Lung (tissue), 11 donors: ENCODE measurements at regions not wholly inside any gene's neighbourhood (a gene's known extent, or its start where the extent isn't known, plus 50 kb on each side); places are given as distances from the start of the nearest gene placed in this dataset.
A peak's percentile ranks its signal among the peaks of the same experiment; 100 is the strongest.

Experiments used
- ATAC-seq: fragments of 200-7000 bp; cut with Tn5 transposase; one replicate; pipeline ENCODE4 v1.9.1; 2020; ENCODE audit warnings: moderate number of reproducible peaks; ENCODE audit not compliant: insufficient read depth, low FRiP score
- DNase-seq, 3 donors: peaks; one replicate each; pipeline ENCODE4 v3.0.0-alpha.2; 2013 to 2017
- H3K27ac ChIP-seq, 2 donors: one replicate each; pipeline ENCODE4 v1.5.1; 2013; ENCODE audit warnings: mild to moderate bottlenecking in 2 of 2, moderate library complexity in 2 of 2, control low read depth in 1 of 2, inconsistent platforms in 1 of 2, low read depth in 1 of 2, low read length in 1 of 2
- H3K27me3 ChIP-seq, 3 donors: one replicate each; pipeline ENCODE4 v1.5.1; 2013; ENCODE audit warnings: low read length in 2 of 3; ENCODE audit not compliant: control insufficient read depth in 3 of 3, insufficient read depth in 3 of 3
- H3K36me3 ChIP-seq, 4 donors: one replicate each; pipeline ENCODE4 v1.5.1; 2013; ENCODE audit warnings: low read length in 4 of 4, mild to moderate bottlenecking in 1 of 4, moderate library complexity in 1 of 4; ENCODE audit not compliant: control insufficient read depth in 4 of 4, insufficient read depth in 4 of 4
- H3K4me1 ChIP-seq, 5 donors: one replicate each; pipeline ENCODE4 v1.5.1; 2013; ENCODE audit warnings: low read length in 5 of 5, mild to moderate bottlenecking in 2 of 5, moderate library complexity in 1 of 5; ENCODE audit not compliant: control insufficient read depth in 5 of 5, insufficient read depth in 5 of 5
- H3K4me3 ChIP-seq: one replicate; pipeline ENCODE4 v1.5.1; 2013; ENCODE audit warnings: mild to moderate bottlenecking, control low read depth, moderate library complexity
- H3K9ac ChIP-seq, 2 donors: one replicate each; pipeline ENCODE4 v1.5.1; 2013; ENCODE audit warnings: low read length in 2 of 2, control low read depth in 1 of 2; ENCODE audit not compliant: insufficient read depth in 1 of 2
- H3K9me3 ChIP-seq, 4 donors: one replicate each; pipeline ENCODE4 v1.5.1; 2013; ENCODE audit warnings: low read length in 3 of 4, mild to moderate bottlenecking in 1 of 4, moderate library complexity in 1 of 4; ENCODE audit not compliant: control insufficient read depth in 4 of 4, insufficient read depth in 3 of 4
- WGBS, 2 donors: extraction: QIAGEN DNeasy Blood & Tissue Kit; methylation state at CpG; one replicate each; pipeline ENCODE4 v1.1.7; 2013; 5-methylcytosine and 5-hydroxymethylcytosine counted together
- TF ChIP-seq, protein P1 (sequence below): IDR thresholded peaks from 2 replicates; pipeline ENCODE4 v1.5.1; 2012; ENCODE audit warnings: mild to moderate bottlenecking; ENCODE audit errors: control extremely low read depth, extremely low read depth
- donor health status: control.
- donor health status: control.
- donor health status: Bipolar disorder and iron deficiency.
- donor health status: healthy.
- donor health status: DM: yes; HTN: yes; CAD: no.

DNA sequence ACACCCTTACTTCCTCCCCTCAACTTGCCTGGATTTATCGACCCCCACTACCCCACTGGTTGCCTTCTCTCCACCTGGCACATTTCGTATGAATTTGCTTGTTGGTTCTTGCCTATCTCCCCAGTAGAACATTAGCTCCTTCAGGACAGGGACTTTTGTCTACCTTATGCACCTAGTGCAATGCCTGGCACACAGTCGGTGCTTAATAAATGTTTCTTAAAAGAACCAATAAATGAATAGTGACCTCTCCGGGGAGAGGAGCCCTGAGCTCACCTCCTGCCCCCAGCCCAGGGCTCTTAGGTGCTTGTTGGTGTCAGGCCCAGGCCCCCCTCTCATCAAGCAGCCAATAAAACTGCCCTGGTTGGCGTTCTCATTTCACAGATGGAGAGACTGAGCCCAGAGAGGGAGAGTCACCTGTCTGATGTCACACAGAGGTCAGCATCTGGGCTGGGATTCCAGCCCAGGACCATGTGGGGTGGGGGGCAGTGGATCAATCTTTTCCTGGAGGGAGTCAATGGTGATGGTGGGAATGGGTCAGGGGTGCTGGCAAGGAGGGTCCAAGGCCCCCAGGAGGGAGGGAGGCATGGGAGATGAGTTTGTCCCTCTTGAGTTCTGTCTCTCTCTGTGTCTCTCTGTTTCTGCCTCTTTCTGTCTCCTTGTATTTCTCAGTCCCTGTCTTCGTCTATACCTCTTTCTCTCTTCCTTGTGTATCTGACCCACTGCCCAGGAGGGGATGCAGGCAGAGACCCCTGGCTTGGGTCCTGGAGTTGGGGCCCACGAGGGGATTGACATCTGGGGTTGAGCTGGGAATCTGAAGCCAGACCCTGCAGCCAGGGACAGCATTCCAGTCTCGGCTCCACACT lies 89.6 kb downstream of the CEBPB start:
- H3K27ac ChIP-seq, result no peak overlapping the region
- no peaks in the 10 kb centered on the region for H3K9me3 ChIP-seq
- no peak overlapping the region for H3K9ac ChIP-seq
- H3K4me3 ChIP-seq, result no peak overlapping the region
- H3K27me3 ChIP-seq, result no peaks in the 10 kb centered on the region
- DNase-seq (no peak), ATAC-seq (no peak)
- TF ChIP-seq, protein P1, sequence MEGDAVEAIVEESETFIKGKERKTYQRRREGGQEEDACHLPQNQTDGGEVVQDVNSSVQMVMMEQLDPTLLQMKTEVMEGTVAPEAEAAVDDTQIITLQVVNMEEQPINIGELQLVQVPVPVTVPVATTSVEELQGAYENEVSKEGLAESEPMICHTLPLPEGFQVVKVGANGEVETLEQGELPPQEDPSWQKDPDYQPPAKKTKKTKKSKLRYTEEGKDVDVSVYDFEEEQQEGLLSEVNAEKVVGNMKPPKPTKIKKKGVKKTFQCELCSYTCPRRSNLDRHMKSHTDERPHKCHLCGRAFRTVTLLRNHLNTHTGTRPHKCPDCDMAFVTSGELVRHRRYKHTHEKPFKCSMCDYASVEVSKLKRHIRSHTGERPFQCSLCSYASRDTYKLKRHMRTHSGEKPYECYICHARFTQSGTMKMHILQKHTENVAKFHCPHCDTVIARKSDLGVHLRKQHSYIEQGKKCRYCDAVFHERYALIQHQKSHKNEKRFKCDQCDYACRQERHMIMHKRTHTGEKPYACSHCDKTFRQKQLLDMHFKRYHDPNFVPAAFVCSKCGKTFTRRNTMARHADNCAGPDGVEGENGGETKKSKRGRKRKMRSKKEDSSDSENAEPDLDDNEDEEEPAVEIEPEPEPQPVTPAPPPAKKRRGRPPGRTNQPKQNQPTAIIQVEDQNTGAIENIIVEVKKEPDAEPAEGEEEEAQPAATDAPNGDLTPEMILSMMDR, result no peak
- H3K36me3 ChIP-seq, result no peaks in the 10 kb centered on the region
- WGBS, 2 donors, result 85 to 87% methylated on average over 8 of the region's 8 CpGs
- peaks cover 0 to 18% (median 11%) of the 10 kb centered on the region in 5 donors for H3K4me1 ChIP-seq

DNA sequence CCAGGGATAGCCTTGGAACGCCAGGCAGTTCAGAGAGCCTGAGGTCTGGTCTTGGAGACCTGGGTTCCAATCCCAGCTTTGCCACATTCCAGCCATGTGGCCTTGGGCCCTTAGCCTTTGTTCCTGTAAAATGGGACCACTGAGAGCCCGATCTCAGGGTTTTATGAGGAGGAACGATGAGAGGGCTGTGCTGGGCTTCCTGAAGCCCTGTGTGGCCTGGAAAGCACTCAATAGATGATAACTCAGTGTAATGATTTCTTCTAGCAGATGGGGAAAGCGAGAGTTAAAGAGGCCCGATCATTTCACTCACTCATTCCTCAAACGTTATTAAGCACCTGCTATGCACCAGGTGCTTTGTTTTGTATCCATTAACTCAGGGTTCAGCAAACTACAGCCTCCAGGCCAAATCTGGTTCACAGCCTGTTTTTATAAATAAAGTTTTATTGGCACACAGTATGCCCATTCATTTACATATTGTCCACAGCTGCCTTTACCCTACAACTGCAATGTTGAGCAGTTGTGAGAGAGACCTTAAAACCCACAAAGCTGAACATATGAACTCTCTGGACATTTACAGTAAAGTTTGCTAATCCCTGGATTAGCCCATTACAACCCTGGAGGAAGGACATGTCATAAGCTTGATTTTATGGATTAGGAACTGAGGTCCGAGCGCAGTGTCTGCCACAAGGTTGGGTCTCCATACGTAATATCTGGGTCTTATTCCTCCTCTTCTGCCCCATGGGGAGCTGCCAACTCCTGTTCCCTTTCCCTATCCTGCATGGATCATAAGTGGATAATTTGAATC lies 90.4 kb downstream of the CEBPB start:
- ATAC-seq, result no peak
- TF ChIP-seq, protein P1, result no peak
- H3K4me1 ChIP-seq, result peaks cover 0 to 22% (median 17%) of the 10 kb centered on the region in 5 donors
- H3K9ac ChIP-seq, result no peak overlapping the region
- WGBS, 2 donors, result 90% methylated on average over 9 of the region's 9 CpGs
- H3K9me3 ChIP-seq, result no peaks in the 10 kb centered on the region
- H3K4me3 ChIP-seq, result no peak overlapping the region
- no peaks in the 10 kb centered on the region for H3K27me3 ChIP-seq
- no peaks in the 10 kb centered on the region for H3K36me3 ChIP-seq
- H3K27ac ChIP-seq, result no peak overlapping the region
- no peak for DNase-seq

DNA sequence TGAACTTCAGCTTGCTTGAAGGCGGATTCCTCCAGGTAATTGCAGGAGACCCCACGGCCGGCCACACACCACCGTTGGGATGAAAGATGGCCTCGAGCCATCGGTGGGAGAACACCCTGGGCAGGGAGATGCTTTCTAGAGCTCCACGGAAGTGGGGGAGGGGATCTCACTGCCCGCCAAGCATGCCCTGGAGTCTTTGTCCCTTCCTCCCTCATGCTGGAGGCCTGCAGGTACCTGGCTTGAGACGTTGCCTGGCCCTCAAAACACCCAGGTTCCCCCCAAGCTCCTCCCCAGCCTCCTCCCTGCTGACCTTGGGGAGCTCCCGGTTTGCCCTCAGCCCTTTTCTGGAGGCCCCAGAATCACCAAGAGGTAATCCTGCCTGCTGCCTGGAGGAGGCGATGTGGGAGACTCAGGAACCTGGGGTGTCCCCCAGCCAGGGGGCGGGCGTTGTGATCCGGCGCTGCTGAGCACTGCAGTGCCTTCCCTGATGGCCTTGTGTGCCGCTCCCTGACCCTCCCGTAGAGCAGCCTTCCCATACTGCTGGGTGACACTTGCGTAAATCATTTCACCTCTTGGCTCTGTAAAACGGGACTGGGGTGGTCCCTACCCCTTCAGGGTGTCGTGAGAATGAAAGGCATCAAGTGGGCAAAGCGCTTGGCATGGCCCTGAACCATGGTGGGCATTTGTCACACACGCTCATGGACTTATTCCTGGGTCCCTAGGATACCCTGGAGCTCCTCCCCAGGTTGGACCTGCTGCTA lies 91.4 kb downstream of the CEBPB start:
- Histone ChIP-seq H3K9ac (no peak overlapping the region), H3K27ac (peak overlapping the region in 1 of 2 donors; percentile 37), H3K9me3 (no peaks in the 10 kb centered on the region), H3K4me3 (no peak overlapping the region), H3K4me1 (peaks cover 0 to 31% (median 17%) of the 10 kb centered on the region in 5 donors), H3K36me3 (no peaks in the 10 kb centered on the region), H3K27me3 (no peaks in the 10 kb centered on the region)
- TF ChIP-seq, protein P1, result no peak
- 81 to 91% methylated on average over 22 of the region's 22 CpGs for WGBS, 2 donors
- no peak for DNase-seq
- ATAC-seq, result no peak
